Fibroblast of gingiva (primary cell): ENCODE measurements at regions not wholly inside any gene's neighbourhood (a gene's known extent, or its start where the extent isn't known, plus 50 kb on each side); places are given as distances from the start of the nearest gene placed in this dataset.
"Not testable (repeated sequence)": the region's sequence is repeated elsewhere in the genome, so short reads cannot be mapped to it uniquely, and the experiment has no call there.

ENCODE experiments used
- DNase-seq: peaks from one replicate; pipeline ENCODE4 v3.0.0-alpha.2; 2011; ENCODE audit warnings: low read depth

DNA sequence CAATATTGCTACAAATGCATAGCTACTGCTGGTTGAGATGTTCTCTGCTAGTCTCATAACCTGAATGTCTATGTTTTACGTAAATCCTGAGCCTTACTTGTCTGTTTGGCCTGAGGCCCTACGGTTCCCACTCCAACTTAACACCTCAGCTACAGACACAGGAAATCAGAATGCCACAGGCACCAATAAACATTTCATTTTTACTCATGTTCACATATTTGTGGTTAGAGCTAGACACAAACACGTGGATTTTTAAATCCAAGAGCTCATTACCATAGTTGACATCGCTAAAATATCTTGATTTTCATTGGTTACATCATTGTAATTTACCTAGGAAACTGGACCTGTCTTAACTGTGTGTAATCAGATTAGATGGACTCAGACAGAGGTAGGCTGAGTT is 263.8 kb upstream of the CDH19 start:
- no peak for DNase-seq

GRCh38 chr18:66866427-66866940 is 262.6 kb upstream of the CDH19 start:
- not testable (repeated sequence) for DNase-seq

GRCh38 chr18:66838340-66838987 is 234.6 kb upstream of the CDH19 start:
- no peak for DNase-seq

- no peak for DNase-seq
Measured at GRCh38 chr18:66833646-66834045, 229.8 kb upstream of the CDH19 start.

GRCh38 chr18:66826211-66826610 is 222.3 kb upstream of the CDH19 start:
- no peak for DNase-seq

GRCh38 chr18:66825347-66825746 is 221.5 kb upstream of the CDH19 start:
- no peak for DNase-seq

DNA sequence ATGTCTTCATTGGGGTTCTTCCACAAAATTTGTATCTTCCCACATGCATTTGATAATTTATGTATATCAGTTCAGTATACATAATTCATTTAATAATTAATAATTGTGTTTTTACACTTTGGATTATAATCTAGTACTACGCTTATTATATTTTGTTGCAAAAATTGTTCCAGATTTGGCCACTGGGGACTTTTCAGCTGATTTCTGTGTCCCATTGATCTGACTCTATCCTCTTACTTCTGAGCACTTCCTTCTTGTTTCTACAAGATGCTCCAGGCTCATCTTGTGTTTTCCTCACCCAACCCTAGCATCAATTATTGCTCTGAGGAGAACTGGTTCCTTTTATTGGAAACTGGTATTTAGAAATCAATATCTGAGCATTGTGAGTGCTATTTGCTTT is 215.3 kb upstream of the CDH19 start:
- DNase-seq, result no peak

GRCh38 chr18:66813138-66813537 is 209.2 kb upstream of the CDH19 start:
- DNase-seq, result no peak

DNA sequence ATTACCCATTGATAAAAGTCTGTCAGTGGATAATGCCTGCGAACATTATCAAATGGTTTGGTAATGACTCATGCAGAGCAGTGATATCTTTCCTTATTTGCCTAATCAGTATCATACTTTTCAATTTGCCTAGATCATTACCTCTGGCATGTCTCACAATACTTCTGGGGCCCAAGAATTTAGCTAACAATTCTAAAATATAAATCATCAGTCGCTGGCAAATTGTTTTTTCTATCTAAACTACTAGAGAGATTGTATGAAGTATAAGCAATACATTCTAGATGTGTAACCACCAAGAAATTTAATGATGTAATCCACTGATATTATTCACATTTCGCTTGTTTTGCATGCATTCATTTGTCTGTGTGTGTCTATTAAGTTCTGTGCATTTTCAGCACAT is 191.2 kb upstream of the CDH19 start:
- DNase-seq, result no peak

DNA sequence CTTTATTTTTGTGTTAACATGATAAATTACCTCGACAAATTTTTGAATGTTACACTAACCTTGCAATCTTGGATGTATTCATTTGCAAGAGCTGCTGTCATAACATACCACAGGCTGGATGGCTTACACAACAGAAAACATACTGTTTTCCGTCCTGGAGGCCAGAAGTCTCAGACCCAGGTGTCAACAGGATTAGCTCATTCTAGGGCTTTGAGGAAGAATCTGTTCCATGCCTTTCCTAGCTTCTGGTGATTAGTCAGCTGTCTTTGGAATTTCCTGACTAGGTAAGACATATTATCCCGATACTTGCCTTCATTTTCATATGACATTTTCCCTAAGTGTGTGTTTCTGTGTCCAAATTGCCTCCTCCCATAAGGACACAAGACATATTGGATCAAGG is 188.6 kb upstream of the CDH19 start:
- no peak for DNase-seq

DNA sequence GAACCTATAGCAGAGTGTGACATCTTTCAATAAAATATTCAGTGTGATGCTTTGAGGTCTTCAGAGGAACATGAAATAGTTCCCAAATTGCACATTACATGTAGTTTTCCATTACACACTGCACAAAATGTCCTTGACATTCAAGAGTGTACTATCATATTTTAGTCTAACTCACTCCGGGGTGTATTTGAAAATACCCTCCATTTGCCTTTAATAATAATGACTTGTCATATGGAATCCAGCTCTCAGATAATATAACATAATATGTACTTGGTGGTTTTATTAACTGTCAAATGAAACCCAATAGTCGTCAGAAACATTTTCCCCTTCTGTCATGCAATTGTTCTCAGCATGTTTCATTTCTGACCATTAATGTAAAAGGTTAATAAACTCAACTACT is 176.7 kb upstream of the CDH19 start:
- no peak for DNase-seq

DNA sequence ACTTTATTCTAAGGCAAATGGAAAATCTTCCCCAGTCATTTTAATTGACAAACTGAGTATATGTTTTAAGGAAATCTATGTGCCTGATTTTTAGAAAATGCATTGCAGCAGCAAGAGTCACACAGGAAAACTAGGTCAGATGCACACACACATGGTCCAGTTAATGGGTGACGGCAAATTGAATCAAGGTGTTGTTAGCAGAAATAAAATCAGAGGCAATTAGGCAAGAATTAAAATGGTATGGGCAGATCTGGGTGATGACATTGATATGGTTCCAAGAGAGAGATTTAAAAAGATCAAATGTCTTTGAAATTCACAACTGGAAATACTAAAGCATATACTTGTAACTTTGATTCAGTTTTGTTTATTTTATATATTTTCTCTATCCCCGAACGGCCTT is 174.2 kb upstream of the CDH19 start:
- DNase-seq, result no peak

- no peak for DNase-seq
Measured at GRCh38 chr18:66769375-66769774, 165.5 kb upstream of the CDH19 start.

DNA sequence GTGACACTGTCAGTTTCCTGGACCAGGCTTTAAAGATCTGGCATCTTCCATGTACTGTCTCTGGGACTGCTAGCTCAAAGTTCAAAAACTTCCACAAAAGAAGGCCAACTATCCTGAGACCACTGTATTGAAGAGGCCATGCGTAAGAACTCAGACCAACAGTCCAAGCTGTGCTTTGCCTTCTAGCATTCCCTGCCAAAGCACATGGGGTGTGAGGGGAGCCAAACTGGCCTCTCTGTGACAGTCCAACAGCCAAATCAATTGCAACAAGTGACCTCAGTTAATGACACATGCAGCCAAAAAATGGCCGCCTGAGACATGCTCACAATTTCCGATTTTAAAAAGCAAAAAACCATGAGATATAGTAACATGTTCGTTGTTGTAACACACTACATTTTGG is 160.3 kb upstream of the CDH19 start:
- DNase-seq, result no peak

- DNase-seq, result no peak
Measured at GRCh38 chr18:66761166-66761565, 157.3 kb upstream of the CDH19 start.

DNA sequence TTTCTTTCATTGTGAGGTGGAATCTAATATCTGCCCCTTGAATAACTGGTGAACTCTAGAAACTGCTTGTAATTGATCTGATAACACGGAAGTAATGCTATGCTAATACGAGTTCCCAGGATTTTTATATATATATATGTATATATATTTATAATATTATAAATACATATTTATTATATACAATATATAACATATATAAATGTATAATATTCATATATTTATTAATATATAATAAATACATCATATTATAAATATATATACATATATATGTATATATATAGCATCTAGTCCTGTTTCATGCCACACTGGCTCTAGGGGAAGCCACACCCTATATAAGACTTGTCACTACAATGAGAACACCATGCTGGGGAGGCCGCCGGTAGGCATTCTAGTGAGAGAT is 156.7 kb upstream of the CDH19 start:
- DNase-seq, result no peak

- no peak for DNase-seq
Measured at GRCh38 chr18:66759050-66759828, 155.3 kb upstream of the CDH19 start.

- no peak for DNase-seq
Measured at GRCh38 chr18:66757946-66758345, 154.1 kb upstream of the CDH19 start.

DNA sequence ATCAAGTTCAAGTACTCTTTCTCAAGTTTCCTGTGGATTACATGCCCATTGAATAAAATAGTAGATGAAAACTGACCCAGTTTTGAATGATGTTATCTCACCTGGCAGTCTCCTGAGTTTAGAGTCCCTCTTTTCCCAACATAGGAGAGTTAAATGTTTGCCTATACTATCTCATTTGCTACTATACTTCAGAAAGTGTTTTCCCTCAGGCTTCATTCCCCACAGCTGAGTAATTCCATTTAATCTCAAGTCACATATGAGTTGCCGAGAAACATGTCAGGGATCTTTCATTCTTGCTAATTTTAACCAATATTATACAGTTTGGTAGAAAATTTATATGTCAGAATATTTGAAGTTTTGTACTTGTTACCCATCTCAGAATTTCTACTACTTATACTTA is 150.4 kb upstream of the CDH19 start:
- no peak for DNase-seq

DNA sequence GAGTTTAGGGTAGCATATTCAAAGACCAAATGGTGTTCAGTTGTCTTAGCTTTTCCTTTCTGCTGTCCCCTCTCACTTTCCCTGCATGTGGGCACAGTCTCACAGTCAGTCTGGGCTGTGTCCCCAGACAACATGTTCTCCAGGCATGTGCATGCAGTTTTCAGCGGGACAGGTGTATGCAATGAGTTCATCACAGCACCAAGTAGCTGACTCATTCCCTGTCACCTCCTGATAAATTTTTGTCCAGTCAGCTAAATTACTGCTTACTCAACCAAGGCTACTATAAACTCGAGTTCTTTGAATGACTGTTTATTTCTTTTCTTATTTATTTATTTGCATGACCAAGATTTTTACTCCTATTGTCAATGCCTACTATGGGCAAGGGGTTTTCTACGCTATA is 148.8 kb upstream of the CDH19 start:
- DNase-seq, result no peak

DNA sequence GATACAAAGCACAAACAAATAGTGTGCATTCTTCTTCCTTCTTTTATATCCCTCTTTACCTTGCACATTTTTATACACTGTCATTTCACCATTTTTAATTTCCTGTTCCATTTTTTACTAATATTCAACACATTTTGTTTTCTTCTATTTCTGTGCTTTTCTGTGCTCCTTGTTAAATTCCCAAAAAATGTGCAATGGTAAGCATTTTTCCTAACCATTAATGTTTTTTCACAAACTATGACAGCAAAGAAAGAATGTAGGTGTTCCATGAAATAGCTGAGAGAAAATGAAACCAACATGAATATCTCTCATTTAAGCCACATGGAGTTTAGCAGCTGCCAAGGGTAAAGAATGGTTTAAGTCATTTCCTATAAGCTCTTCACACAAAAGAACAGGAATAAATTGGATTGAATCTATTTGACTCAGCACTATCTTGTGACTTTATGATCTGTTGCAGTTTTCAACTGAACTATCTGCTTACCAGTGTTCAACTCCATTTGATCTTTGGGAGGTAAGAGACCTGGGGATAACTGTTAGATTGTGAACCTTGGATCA is 145.7 kb upstream of the CDH19 start:
- DNase-seq, result no peak

DNA sequence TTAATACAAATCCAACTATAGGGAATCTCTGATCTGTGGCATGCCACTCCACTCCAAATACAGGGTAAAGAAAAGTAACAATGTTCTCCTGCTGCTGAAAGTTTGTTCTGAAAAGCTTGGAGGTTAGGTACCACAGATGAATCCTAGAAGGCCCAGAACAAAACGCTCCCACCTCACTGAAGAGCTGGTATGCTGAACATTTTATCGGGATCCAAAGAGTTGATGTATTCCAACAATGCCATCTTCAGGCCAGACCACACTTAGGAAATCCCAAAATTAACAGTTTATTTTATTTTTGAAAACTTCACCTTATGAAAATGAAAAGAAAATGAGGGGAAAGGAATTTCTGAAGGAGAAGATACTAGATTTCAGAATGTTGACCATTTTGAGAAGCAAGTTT is 145.1 kb upstream of the CDH19 start:
- DNase-seq, result no peak

DNA sequence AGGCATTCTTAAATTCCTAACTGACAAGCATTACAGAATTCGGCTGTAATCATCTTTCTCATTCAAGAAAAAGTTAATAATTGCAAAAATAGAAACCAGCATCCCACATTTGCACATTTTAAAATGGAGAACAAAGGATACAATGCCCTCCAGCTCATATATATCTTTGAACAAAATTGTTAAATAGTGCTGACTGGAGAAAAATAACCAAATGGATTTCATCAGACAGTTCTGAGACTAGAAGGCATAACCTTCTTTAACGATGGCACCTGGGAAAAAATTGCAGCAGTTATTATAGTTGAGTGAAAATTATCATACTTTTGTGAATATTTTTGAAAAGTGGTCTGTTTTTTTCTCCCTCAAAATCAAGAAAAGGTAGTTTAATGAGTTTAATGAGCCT is 138.9 kb upstream of the CDH19 start:
- no peak for DNase-seq
